Endothelial cell of umbilical vein (primary cell): ENCODE measurements at regions not wholly inside any gene's neighbourhood (a gene's known extent, or its start where the extent isn't known, plus 50 kb on each side); places are given as distances from the start of the nearest gene placed in this dataset.

ENCODE experiments used
- BruUV-seq: library from RNA; stranded (reverse); fragments of 400-500 nt; replicated peaks from 2 replicates; lab custom pipeline; 2021; lab: Mats Ljungman, UMichigan
- CTCF ChIA-PET: fragments of 300-600, 350-600 bp; sonication (Branson Sonifier 250); formaldehyde crosslinking; loops from one replicate; lab custom pipeline; 2021; ENCODE audit warnings: antibody characterized with exemption, inconsistent platforms; lab: Charles Lee
- POLR2A ChIA-PET: fragments of 300-600, 350-600 bp; sonication (Branson Sonifier 250); formaldehyde crosslinking; loops from one replicate; lab custom pipeline; 2021; ENCODE audit warnings: antibody characterized with exemption, inconsistent platforms; lab: Charles Lee
- DNase-seq: peaks from one replicate; pipeline ENCODE4 v3.0.0-alpha.2; 2011; ENCODE audit warnings: low read depth, low spot score
- FAIRE-seq: peaks from 2 replicates; lab custom pipeline; 2011; peaks lifted over from hg19 to GRCh38; lab: Jason Lieb, UNC
- H2AFZ ChIP-seq: 2 replicates; pipeline ENCODE4 v1.6.0; 2012; ENCODE audit warnings: low read depth, low read length, control low read depth, inconsistent platforms
- H3K27ac ChIP-seq: 2 replicates; pipeline ENCODE4 v1.5.1; 2011; ENCODE audit warnings: low read depth, mild to moderate bottlenecking, control low read depth, low read length, moderate library complexity; ENCODE audit not compliant: insufficient read depth
- H3K27me3 ChIP-seq, 2 experiments: 2 replicates each; pipeline versions ENCODE4 v1.6.0 to v1.6.1; 2011; ENCODE audit warnings: low read length in 2 of 2, mixed read lengths in 1 of 2; ENCODE audit not compliant: control insufficient read depth in 2 of 2, insufficient read depth in 2 of 2
- H3K36me3 ChIP-seq, 2 experiments: 2 replicates in 1 of 2; 3 replicates in 1 of 2; pipeline ENCODE4 v1.5.1; 2011; ENCODE audit warnings: low read length in 2 of 2, mild to moderate bottlenecking in 1 of 2, moderate library complexity in 1 of 2; ENCODE audit not compliant: control insufficient read depth in 2 of 2, insufficient read depth in 2 of 2; ENCODE audit errors: extremely low read depth in 1 of 2
- H3K4me1 ChIP-seq: 3 replicates; pipeline ENCODE4 v1.5.1; 2011; ENCODE audit warnings: mild to moderate bottlenecking, low read length; ENCODE audit not compliant: control insufficient read depth, insufficient read depth; ENCODE audit errors: extremely low read depth
- H3K4me2 ChIP-seq: 2 replicates; pipeline ENCODE4 v1.6.1; 2011; ENCODE audit warnings: low read length, control low read depth, mixed read lengths; ENCODE audit not compliant: insufficient read depth
- H3K4me3 ChIP-seq, 3 experiments: fragments of 200-600 bp in 1 of 3; sonication (generic), shearing (Covaris generic) in 1 of 3; replicated peaks in 1 of 3; 2 replicates each; pipeline ENCODE4 v1.5.1; 2011 to 2016; ENCODE audit warnings: control low read depth in 3 of 3, low read length in 3 of 3, mild to moderate bottlenecking in 2 of 3, inconsistent platforms in 1 of 3, low read depth in 1 of 3, moderate library complexity in 1 of 3; ENCODE audit not compliant: insufficient read depth in 1 of 3
- H3K79me2 ChIP-seq: 2 replicates; pipeline ENCODE4 v1.6.0; 2012; ENCODE audit warnings: low read length, inconsistent platforms; ENCODE audit not compliant: control insufficient read depth, insufficient read depth
- H3K9ac ChIP-seq: replicated peaks from 2 replicates; pipeline ENCODE3; 2011; ENCODE audit warnings: low read length, control low read depth; ENCODE audit not compliant: insufficient read depth; ENCODE audit errors: extremely low read depth
- H3K9me1 ChIP-seq: replicated peaks from 3 replicates; pipeline ENCODE4 v1.6.0; 2011; ENCODE audit warnings: mild to moderate bottlenecking, low read length; ENCODE audit not compliant: control insufficient read depth, insufficient read depth; ENCODE audit errors: extremely low read depth
- H3K9me3 ChIP-seq: replicated peaks from 2 replicates; pipeline ENCODE4 v1.5.1; 2012; ENCODE audit warnings: low read length, inconsistent platforms; ENCODE audit not compliant: control insufficient read depth, insufficient read depth
- H4K20me1 ChIP-seq: replicated peaks from 2 replicates; pipeline ENCODE3; 2011; ENCODE audit warnings: mild to moderate bottlenecking, low read length; ENCODE audit not compliant: control insufficient read depth, insufficient read depth; ENCODE audit errors: extremely low read depth
- CTCF ChIP-seq, 2 donors: IDR thresholded peaks; 1 replicate in 1 of 2; 2 replicates in 1 of 2; pipeline ENCODE4 v1.5.1; 2011; ENCODE audit warnings: low read length in 2 of 2, mild to moderate bottlenecking in 2 of 2, moderate library complexity in 2 of 2, control low read depth in 1 of 2, inconsistent platforms in 1 of 2, low read depth in 1 of 2; ENCODE audit not compliant: insufficient read depth in 1 of 2; ENCODE audit errors: extremely low read depth in 1 of 2
- EZH2 ChIP-seq: IDR thresholded peaks from 2 replicates; pipeline ENCODE4 v1.6.1; 2012; ENCODE audit warnings: borderline replicate concordance, low read depth, mild to moderate bottlenecking, moderate library complexity, low read length, inconsistent platforms; ENCODE audit not compliant: severe bottlenecking
- FOS ChIP-seq: IDR thresholded peaks from 2 replicates; pipeline ENCODE4 v1.6.1; 2011; ENCODE audit warnings: mild to moderate bottlenecking, low read length, moderate library complexity, borderline replicate concordance; ENCODE audit not compliant: insufficient read depth
- GATA2 ChIP-seq: IDR thresholded peaks from 2 replicates; pipeline ENCODE4 v1.7.0; 2011; ENCODE audit warnings: low read depth, mild to moderate bottlenecking, moderate library complexity, mixed read lengths, low read length; ENCODE audit not compliant: insufficient read length, insufficient read depth
- JUN ChIP-seq: IDR thresholded peaks from 2 replicates; pipeline ENCODE4 v1.6.1; 2011; ENCODE audit warnings: borderline replicate concordance, low read depth; ENCODE audit not compliant: insufficient read length, insufficient read depth
- MAX ChIP-seq: IDR thresholded peaks from 2 replicates; pipeline ENCODE4 v1.6.1; 2011; ENCODE audit not compliant: insufficient read depth, insufficient read length
- MYC ChIP-seq: IDR thresholded peaks from one replicate; pipeline ENCODE4 v1.6.1; 2011; ENCODE audit warnings: mild to moderate bottlenecking, low read depth, low read length
- POLR2A ChIP-seq: IDR thresholded peaks from 2 replicates; pipeline ENCODE4 v1.6.1; 2012; ENCODE audit warnings: low read depth, mild to moderate bottlenecking, control low read depth, low read length
- POLR2AphosphoS5 ChIP-seq: IDR thresholded peaks from 2 replicates; pipeline ENCODE4 v1.6.1; 2012; ENCODE audit warnings: low read depth, mild to moderate bottlenecking, control low read depth, low read length, moderate library complexity; ENCODE audit not compliant: insufficient read depth
- dilution Hi-C: fragments of 300-500 bp; cut with MboI; formaldehyde crosslinking; loops from one replicate; pipeline ENCODE4 v1.15.0; 2019; ENCODE audit warnings: low sequenced_read_pairs; ENCODE audit not compliant: extremely low pct_ligation_motif_present
- intact Hi-C: fragments of 100-400 bp; cut with micrococcal nuclease; formaldehyde crosslinking; loops from one replicate; pipeline ENCODE4 v1.10.0; 2022

DNA sequence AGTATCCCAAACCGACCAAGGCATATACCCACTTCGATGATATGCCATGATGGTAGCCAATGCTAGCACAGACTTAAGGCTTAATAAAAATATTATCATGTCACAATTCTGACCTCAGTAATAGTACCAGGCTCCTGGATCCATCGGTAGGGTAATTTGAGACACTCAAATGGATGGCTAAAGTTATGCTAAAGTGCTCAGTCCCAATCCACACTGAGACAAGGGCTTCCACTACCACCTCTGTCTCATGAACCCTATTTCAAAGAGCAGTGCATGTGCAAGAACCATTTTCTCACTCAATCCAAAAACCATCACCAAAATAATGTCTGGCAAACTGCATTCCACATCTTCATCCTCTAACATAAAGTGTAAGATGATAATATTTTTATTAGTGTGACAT is 122.4 kb upstream of the KRR1 start:
- CTCF ChIA-PET = no interaction called here
- dilution Hi-C loops = no loop called here
- intact Hi-C loops = loop anchor here (2.0 to 5.0 kb wide), 2 partner anchors 73 to 299 kb away; no protein-coding TSS in a partner anchor
- Histone ChIP-seq H3K9me1 (no peaks in the 10 kb centered on the region), H3K9me3 (no peaks in the 10 kb centered on the region), H3K36me3 (no peaks in the 10 kb centered on the region), H3K27me3 (no peaks in the 10 kb centered on the region), H3K9ac (no peak overlapping the region), H3K4me1 (peaks cover 24% of the 10 kb centered on the region), H4K20me1 (no peaks in the 10 kb centered on the region), H3K4me3 (no peak overlapping the region), H3K4me2 (no peak overlapping the region), H2AFZ (no peak overlapping the region), H3K27ac (no peak overlapping the region), H3K79me2 (no peaks in the 10 kb centered on the region)
- FAIRE-seq = no peak
- POLR2A ChIA-PET = no interaction called here
- no TSS peak for BruUV-seq
- TF ChIP-seq EZH2 = no peak
- no peak for TF ChIP-seq MYC
- no peak for TF ChIP-seq POLR2AphosphoS5
- TF ChIP-seq FOS = no peak
- TF ChIP-seq MAX = no peak
- no peak for TF ChIP-seq POLR2A
- TF ChIP-seq JUN = no peak
- no peak for TF ChIP-seq CTCF (IDR thresholded peaks at IDR 0.05; ENCODE audit: extremely low read depth in 1 of 2, insufficient read depth in 1 of 2, low read depth in 1 of 2, low read length in 2 of 2)
- TF ChIP-seq GATA2 = no peak
- no peak for DNase-seq
